H9 (cell line): ENCODE measurements at regions not wholly inside any gene's neighbourhood (a gene's known extent, or its start where the extent isn't known, plus 50 kb on each side); places are given as distances from the start of the nearest gene placed in this dataset.

Source experiments
- DNase-seq: peaks from one replicate; pipeline ENCODE4 v3.0.0-alpha.2; 2017
- H2AFZ ChIP-seq: one replicate; pipeline ENCODE4 v1.6.1; 2013; ENCODE audit warnings: mild to moderate bottlenecking, low read length, control low read depth, moderate library complexity
- H2AK5ac ChIP-seq: 2 replicates; pipeline ENCODE4 v1.6.1; 2013; ENCODE audit warnings: low read length, control low read depth, mixed read lengths; ENCODE audit not compliant: insufficient read length
- H2BK120ac ChIP-seq: one replicate; pipeline ENCODE4 v1.6.1; 2013; ENCODE audit warnings: low read depth, mild to moderate bottlenecking, low read length, control low read depth, inconsistent platforms; ENCODE audit not compliant: poor library complexity, severe bottlenecking
- H2BK12ac ChIP-seq: 2 replicates; pipeline ENCODE4 v1.6.1; 2013; ENCODE audit warnings: low read length, control low read depth, mixed read lengths, low read depth; ENCODE audit not compliant: insufficient read length
- H2BK15ac ChIP-seq: 2 replicates; pipeline ENCODE4 v1.6.1; 2013; ENCODE audit warnings: low read depth, low read length, control low read depth
- H2BK20ac ChIP-seq: one replicate; pipeline ENCODE4 v1.6.1; 2013; ENCODE audit warnings: low read depth, mild to moderate bottlenecking, low read length, control low read depth, inconsistent platforms; ENCODE audit not compliant: poor library complexity, severe bottlenecking
- H2BK5ac ChIP-seq: 2 replicates; pipeline ENCODE4 v1.6.1; 2013; ENCODE audit warnings: low read length, control low read depth, mixed read lengths; ENCODE audit not compliant: insufficient read length
- H3K14ac ChIP-seq: 2 replicates; pipeline ENCODE4 v1.6.1; 2013; ENCODE audit warnings: low read length, control low read depth; ENCODE audit not compliant: insufficient read depth
- H3K18ac ChIP-seq: 2 replicates; pipeline ENCODE4 v1.6.1; 2013; ENCODE audit warnings: low read depth, mild to moderate bottlenecking, mixed read lengths, low read length, control low read depth; ENCODE audit not compliant: insufficient read length
- H3K23ac ChIP-seq: 2 replicates; pipeline ENCODE4 v1.6.1; 2013; ENCODE audit warnings: low read length, control low read depth, mixed read lengths, low read depth; ENCODE audit not compliant: insufficient read length
- H3K23me2 ChIP-seq: 2 replicates; pipeline ENCODE4 v1.6.1; 2013; ENCODE audit warnings: low read depth, mild to moderate bottlenecking, mixed read lengths, low read length, control low read depth; ENCODE audit not compliant: insufficient read length, poor library complexity, severe bottlenecking
- H3K27ac ChIP-seq: 2 replicates; pipeline ENCODE4 v1.5.1; 2013; ENCODE audit warnings: low read length, control low read depth, mixed read lengths, low read depth; ENCODE audit not compliant: insufficient read length
- H3K27me3 ChIP-seq: 2 replicates; pipeline ENCODE4 v1.6.1; 2013; ENCODE audit warnings: low read length, control low read depth, inconsistent platforms; ENCODE audit not compliant: insufficient read depth
- H3K4ac ChIP-seq: 2 replicates; pipeline ENCODE4 v1.6.1; 2013; ENCODE audit warnings: low read depth, mild to moderate bottlenecking, control low read depth, inconsistent platforms, low read length, moderate library complexity
- H3K4me1 ChIP-seq: 2 replicates; pipeline ENCODE4 v1.6.1; 2013; ENCODE audit warnings: low read length, control low read depth, inconsistent platforms; ENCODE audit not compliant: insufficient read depth
- H3K4me2 ChIP-seq: 2 replicates; pipeline ENCODE4 v1.6.1; 2013; ENCODE audit warnings: low read length, control low read depth, mixed read lengths; ENCODE audit not compliant: insufficient read length, insufficient read depth
- H3K56ac ChIP-seq: 2 replicates; pipeline ENCODE4 v1.6.1; 2013; ENCODE audit warnings: low read depth, mild to moderate bottlenecking, mixed read lengths, low read length, control low read depth; ENCODE audit not compliant: insufficient read length
- H3K79me1 ChIP-seq: 2 replicates; pipeline ENCODE4 v1.6.1; 2013; ENCODE audit warnings: low read depth, mild to moderate bottlenecking, moderate library complexity, low read length, control low read depth, inconsistent platforms; ENCODE audit not compliant: insufficient read depth, poor library complexity, severe bottlenecking
- H3K79me2 ChIP-seq: 2 replicates; pipeline ENCODE4 v1.6.1; 2013; ENCODE audit warnings: low read length, control low read depth, inconsistent platforms; ENCODE audit not compliant: insufficient read depth
- H3K9ac ChIP-seq: 2 replicates; pipeline ENCODE4 v1.6.1; 2013; ENCODE audit warnings: low read length, control low read depth, mixed read lengths; ENCODE audit not compliant: insufficient read length; ENCODE audit errors: extremely low read depth
- H3K9me3 ChIP-seq: one replicate; pipeline ENCODE4 v1.6.1; 2013; ENCODE audit warnings: low read depth, low read length, inconsistent platforms; ENCODE audit not compliant: control insufficient read depth
- H3T11ph ChIP-seq: one replicate; pipeline ENCODE4 v1.6.1; 2013; ENCODE audit warnings: mild to moderate bottlenecking, low read length, control low read depth, inconsistent platforms
- H4K20me1 ChIP-seq: one replicate; pipeline ENCODE4 v1.6.1; 2013; ENCODE audit not compliant: control insufficient read depth, insufficient read length, insufficient read depth
- H4K5ac ChIP-seq: 2 replicates; pipeline ENCODE4 v1.6.1; 2013; ENCODE audit warnings: low read depth, mild to moderate bottlenecking, mixed read lengths, low read length, control low read depth; ENCODE audit not compliant: insufficient read length
- H4K8ac ChIP-seq: replicated peaks from 2 replicates; pipeline ENCODE4 v1.6.1; 2013; ENCODE audit warnings: low read length, control low read depth, mixed read lengths, low read depth; ENCODE audit not compliant: insufficient read length
- H4K91ac ChIP-seq: 2 replicates; pipeline ENCODE4 v1.6.1; 2013; ENCODE audit warnings: low read depth, mild to moderate bottlenecking, moderate library complexity, mixed read lengths, low read length, control low read depth; ENCODE audit not compliant: insufficient read length
- H3K27ac Mint-ChIP-seq, 3 experiments: 2 replicates in 2 of 3; 3 replicates in 1 of 3; pipeline ENCODE4 v1.8.0; 2020 to 2021; ENCODE audit warnings: mixed read lengths in 3 of 3, mild to moderate bottlenecking in 1 of 3, moderate library complexity in 1 of 3
- H3K27me3 Mint-ChIP-seq: 2 replicates; pipeline ENCODE4 v1.8.0; 2021; ENCODE audit warnings: low read depth, mild to moderate bottlenecking, moderate library complexity, mixed read lengths
- H3K36me3 Mint-ChIP-seq, 3 experiments: 2 replicates in 2 of 3; 3 replicates in 1 of 3; pipeline ENCODE4 v1.8.0; 2020 to 2021; ENCODE audit warnings: low read depth in 3 of 3, mixed read lengths in 3 of 3; ENCODE audit not compliant: insufficient read depth in 1 of 3
- H3K4me1 Mint-ChIP-seq, 2 experiments: 2 replicates each; pipeline ENCODE4 v1.8.0; 2020; ENCODE audit warnings: mixed read lengths in 2 of 2
- H3K4me3 Mint-ChIP-seq, 2 experiments: 2 replicates in 1 of 2; 3 replicates in 1 of 2; pipeline ENCODE4 v1.8.0; 2020 to 2021; ENCODE audit warnings: mild to moderate bottlenecking in 2 of 2, mixed read lengths in 2 of 2, moderate library complexity in 1 of 2
- H3K9me3 Mint-ChIP-seq, 2 experiments: 2 replicates in 1 of 2; 3 replicates in 1 of 2; pipeline ENCODE4 v1.8.0; 2020; ENCODE audit warnings: mild to moderate bottlenecking in 2 of 2, mixed read lengths in 2 of 2, moderate library complexity in 1 of 2
- WGBS: extraction: QIAGEN DNeasy Blood & Tissue Kit; methylation state at CpG from one replicate; pipeline ENCODE4 v1.1.7; 2013; ENCODE audit warnings: missing lambda C conversion rate, low lambda C conversion rate, mixed read lengths; ENCODE audit not compliant: insufficient read length; ENCODE audit errors: extremely low coverage; 5-methylcytosine and 5-hydroxymethylcytosine counted together
- TF ChIP-seq, protein P1 (sequence below): fragments of 200-600 bp; sonication (generic); conservative IDR thresholded peaks from 3 replicates; pipeline ENCODE4 v1.8.0; 2021; ENCODE audit warnings: antibody characterized with exemption, mild to moderate bottlenecking

DNA sequence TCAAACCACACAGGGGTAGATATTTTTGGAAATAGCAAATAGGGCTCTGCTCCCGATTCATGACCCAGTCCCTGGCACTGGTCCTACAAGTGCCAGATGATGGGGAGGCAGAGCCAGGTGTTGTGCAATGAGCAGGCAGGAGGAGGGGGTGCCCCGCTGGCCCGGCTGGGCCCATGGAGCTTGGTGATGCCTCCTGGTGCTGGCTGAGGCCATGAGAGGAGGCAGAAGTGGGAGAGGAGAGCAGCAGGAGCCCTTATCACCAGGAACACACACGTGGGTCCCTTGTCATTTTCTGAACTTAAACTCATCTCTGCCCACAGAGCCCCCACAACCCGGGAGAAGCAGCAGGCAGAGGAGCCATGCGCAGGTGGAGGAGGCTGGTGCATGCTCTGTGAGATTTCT, 90.5 kb upstream of the MAPK4 start:
- no CpG with 5 or more reads among the region's 6 CpGs for WGBS
- Histone ChIP-seq H3K18ac (no peak overlapping the region), H3K27me3 (no peaks in the 10 kb centered on the region), H4K91ac (no peak overlapping the region), H4K5ac (no peak overlapping the region), H2AFZ (no peak overlapping the region), H3K23ac (no peak overlapping the region), H3K4ac (no peak overlapping the region), H2BK120ac (no peak overlapping the region), H4K20me1 (no peaks in the 10 kb centered on the region), H2BK15ac (no peak overlapping the region), H3K56ac (no peak overlapping the region), H2BK12ac (no peak overlapping the region), H2AK5ac (no peak overlapping the region), H3K9ac (no peak overlapping the region), H3T11ph (no peak overlapping the region), H4K8ac (no peak overlapping the region), H3K79me1 (no peaks in the 10 kb centered on the region), H3K79me2 (no peaks in the 10 kb centered on the region), H2BK5ac (no peak overlapping the region), H3K23me2 (no peaks in the 10 kb centered on the region), H3K27ac (no peak overlapping the region), H3K14ac (no peak overlapping the region), H3K4me2 (no peak overlapping the region), H3K4me1 (no peaks in the 10 kb centered on the region), H3K9me3 (no peaks in the 10 kb centered on the region), H2BK20ac (no peak overlapping the region)
- TF ChIP-seq, protein P1, sequence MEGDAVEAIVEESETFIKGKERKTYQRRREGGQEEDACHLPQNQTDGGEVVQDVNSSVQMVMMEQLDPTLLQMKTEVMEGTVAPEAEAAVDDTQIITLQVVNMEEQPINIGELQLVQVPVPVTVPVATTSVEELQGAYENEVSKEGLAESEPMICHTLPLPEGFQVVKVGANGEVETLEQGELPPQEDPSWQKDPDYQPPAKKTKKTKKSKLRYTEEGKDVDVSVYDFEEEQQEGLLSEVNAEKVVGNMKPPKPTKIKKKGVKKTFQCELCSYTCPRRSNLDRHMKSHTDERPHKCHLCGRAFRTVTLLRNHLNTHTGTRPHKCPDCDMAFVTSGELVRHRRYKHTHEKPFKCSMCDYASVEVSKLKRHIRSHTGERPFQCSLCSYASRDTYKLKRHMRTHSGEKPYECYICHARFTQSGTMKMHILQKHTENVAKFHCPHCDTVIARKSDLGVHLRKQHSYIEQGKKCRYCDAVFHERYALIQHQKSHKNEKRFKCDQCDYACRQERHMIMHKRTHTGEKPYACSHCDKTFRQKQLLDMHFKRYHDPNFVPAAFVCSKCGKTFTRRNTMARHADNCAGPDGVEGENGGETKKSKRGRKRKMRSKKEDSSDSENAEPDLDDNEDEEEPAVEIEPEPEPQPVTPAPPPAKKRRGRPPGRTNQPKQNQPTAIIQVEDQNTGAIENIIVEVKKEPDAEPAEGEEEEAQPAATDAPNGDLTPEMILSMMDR: no peak
- no peaks in the 10 kb centered on the region for H3K36me3 Mint-ChIP-seq
- H3K4me3 Mint-ChIP-seq: no peak overlapping the region
- no peak for DNase-seq
- no peak overlapping the region for H3K27ac Mint-ChIP-seq
- H3K27me3 Mint-ChIP-seq: no peaks in the 10 kb centered on the region; the same call in 1 of the 2 replicates
- H3K4me1 Mint-ChIP-seq: no peaks in the 10 kb centered on the region
- H3K9me3 Mint-ChIP-seq: no peaks in the 10 kb centered on the region
